Keratinocyte (primary cell): ENCODE measurements at regions not wholly inside any gene's neighbourhood (a gene's known extent, or its start where the extent isn't known, plus 50 kb on each side); places are given as distances from the start of the nearest gene placed in this dataset.

Experiments
- DNase-seq: peaks from one replicate; pipeline ENCODE4 v3.0.0-alpha.2; 2011; ENCODE audit warnings: low read depth, missing footprints, low spot score
- FAIRE-seq: peaks from 2 replicates; lab custom pipeline; 2011; peaks lifted over from hg19 to GRCh38; lab: Jason Lieb, UNC
- H2AFZ ChIP-seq: 2 replicates; pipeline ENCODE4 v1.6.0; 2012; ENCODE audit warnings: low read length, control low read depth, inconsistent platforms; ENCODE audit not compliant: control insufficient read depth
- H3K27ac ChIP-seq: 2 replicates; pipeline ENCODE4 v1.5.1; 2011; ENCODE audit warnings: low read length; ENCODE audit not compliant: control insufficient read depth, insufficient read depth
- H3K27me3 ChIP-seq: 3 replicates; pipeline ENCODE4 v1.6.0; 2011; ENCODE audit warnings: low read length; ENCODE audit not compliant: control insufficient read depth, insufficient read depth; ENCODE audit errors: extremely low read depth
- H3K36me3 ChIP-seq, 2 experiments: 2 replicates in 1 of 2; 3 replicates in 1 of 2; pipeline ENCODE4 v1.5.1; 2011; ENCODE audit warnings: low read length in 2 of 2, mild to moderate bottlenecking in 1 of 2; ENCODE audit not compliant: control insufficient read depth in 2 of 2, insufficient read depth in 2 of 2; ENCODE audit errors: extremely low read depth in 1 of 2
- H3K4me1 ChIP-seq: 3 replicates; pipeline ENCODE4 v1.5.1; 2011; ENCODE audit warnings: low read length; ENCODE audit not compliant: control insufficient read depth, insufficient read depth; ENCODE audit errors: extremely low read depth
- H3K4me2 ChIP-seq: 3 replicates; pipeline ENCODE4 v1.6.0; 2011; ENCODE audit warnings: low read depth, low read length; ENCODE audit not compliant: control insufficient read depth, insufficient read depth; ENCODE audit errors: extremely low read depth
- H3K4me3 ChIP-seq, 3 experiments: fragments of 200-600 bp in 1 of 3; sonication (generic) in 1 of 3; 2 replicates in 2 of 3; 3 replicates in 1 of 3; pipeline ENCODE4 v1.5.1; 2011 to 2016; ENCODE audit warnings: low read length in 3 of 3, mild to moderate bottlenecking in 3 of 3, control low read depth in 2 of 3, inconsistent platforms in 1 of 3, low read depth in 1 of 3, mixed read lengths in 1 of 3, mixed run types in 1 of 3, moderate library complexity in 1 of 3; ENCODE audit not compliant: control insufficient read depth in 2 of 3, insufficient read depth in 2 of 3; ENCODE audit errors: extremely low read depth in 1 of 3
- H3K79me2 ChIP-seq: 2 replicates; pipeline ENCODE4 v1.6.0; 2012; ENCODE audit warnings: low read length; ENCODE audit not compliant: control insufficient read depth, insufficient read depth
- H3K9ac ChIP-seq: 3 replicates; pipeline ENCODE4 v1.6.0; 2011; ENCODE audit warnings: low read length; ENCODE audit not compliant: control insufficient read depth, insufficient read depth; ENCODE audit errors: extremely low read depth
- H3K9me1 ChIP-seq: 3 replicates; pipeline ENCODE4 v1.6.0; 2011; ENCODE audit warnings: low read length; ENCODE audit not compliant: control insufficient read depth, insufficient read depth; ENCODE audit errors: extremely low read depth
- H3K9me3 ChIP-seq: 2 replicates; pipeline ENCODE4 v1.5.1; 2012; ENCODE audit warnings: low read depth, low read length; ENCODE audit not compliant: control insufficient read depth
- H4K20me1 ChIP-seq: 3 replicates; pipeline ENCODE4 v1.6.0; 2011; ENCODE audit warnings: low read length; ENCODE audit not compliant: control insufficient read depth, insufficient read depth; ENCODE audit errors: extremely low read depth
- EZH2 ChIP-seq: IDR thresholded peaks from one replicate; pipeline ENCODE4 v1.6.1; 2012; ENCODE audit warnings: inconsistent platforms, mild to moderate bottlenecking, low read length, moderate library complexity
- dilution Hi-C: fragments of 300-500 bp; cut with MboI; formaldehyde crosslinking; loops from one replicate; pipeline ENCODE4 v1.7.0; 2020; ENCODE audit warnings: low sequenced_read_pairs; ENCODE audit not compliant: extremely low pct_ligation_motif_present
- TF ChIP-seq, protein P1 (sequence below), 3 experiments: IDR thresholded peaks in 1 of 3; conservative IDR thresholded peaks in 1 of 3; optimal IDR thresholded peaks in 1 of 3; 2 replicates in 2 of 3; 3 replicates in 1 of 3; pipeline versions ENCODE3 to v1.5.1; 2011; ENCODE audit warnings: low read length in 3 of 3, mild to moderate bottlenecking in 3 of 3, moderate library complexity in 2 of 3, control low read depth in 1 of 3, inconsistent platforms in 1 of 3; ENCODE audit not compliant: insufficient read depth in 2 of 3; ENCODE audit errors: extremely low read depth in 1 of 3

GRCh38 chr5:3102531-3102930 is 351.1 kb upstream of the IRX2 start:
- Histone ChIP-seq H3K79me2 (no peaks in the 10 kb centered on the region), H3K27ac (no peak overlapping the region), H3K27me3 (no peaks in the 10 kb centered on the region), H4K20me1 (no peaks in the 10 kb centered on the region), H3K9ac (no peak overlapping the region), H3K9me3 (peaks cover 2% of the 10 kb centered on the region), H2AFZ (no peak overlapping the region), H3K9me1 (no peaks in the 10 kb centered on the region), H3K4me3 (no peak overlapping the region), H3K4me2 (no peak overlapping the region), H3K4me1 (no peaks in the 10 kb centered on the region), H3K36me3 (no peaks in the 10 kb centered on the region)
- no peak for TF ChIP-seq EZH2
- TF ChIP-seq, protein P1, sequence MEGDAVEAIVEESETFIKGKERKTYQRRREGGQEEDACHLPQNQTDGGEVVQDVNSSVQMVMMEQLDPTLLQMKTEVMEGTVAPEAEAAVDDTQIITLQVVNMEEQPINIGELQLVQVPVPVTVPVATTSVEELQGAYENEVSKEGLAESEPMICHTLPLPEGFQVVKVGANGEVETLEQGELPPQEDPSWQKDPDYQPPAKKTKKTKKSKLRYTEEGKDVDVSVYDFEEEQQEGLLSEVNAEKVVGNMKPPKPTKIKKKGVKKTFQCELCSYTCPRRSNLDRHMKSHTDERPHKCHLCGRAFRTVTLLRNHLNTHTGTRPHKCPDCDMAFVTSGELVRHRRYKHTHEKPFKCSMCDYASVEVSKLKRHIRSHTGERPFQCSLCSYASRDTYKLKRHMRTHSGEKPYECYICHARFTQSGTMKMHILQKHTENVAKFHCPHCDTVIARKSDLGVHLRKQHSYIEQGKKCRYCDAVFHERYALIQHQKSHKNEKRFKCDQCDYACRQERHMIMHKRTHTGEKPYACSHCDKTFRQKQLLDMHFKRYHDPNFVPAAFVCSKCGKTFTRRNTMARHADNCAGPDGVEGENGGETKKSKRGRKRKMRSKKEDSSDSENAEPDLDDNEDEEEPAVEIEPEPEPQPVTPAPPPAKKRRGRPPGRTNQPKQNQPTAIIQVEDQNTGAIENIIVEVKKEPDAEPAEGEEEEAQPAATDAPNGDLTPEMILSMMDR (optimal IDR thresholded peaks at IDR 0.05 in 1 of 3, IDR thresholded peaks at IDR 0.05 in 1 of 3, conservative IDR thresholded peaks at IDR 0.05 in 1 of 3; ENCODE audit: extremely low read depth in 1 of 3, insufficient read depth in 2 of 3, low read length in 3 of 3) = no peak
- FAIRE-seq (no peak), DNase-seq (no peak)
- dilution Hi-C loops = no loop called here

- Histone ChIP-seq H3K9me3 (peaks cover 2% of the 10 kb centered on the region), H4K20me1 (no peaks in the 10 kb centered on the region), H3K79me2 (no peaks in the 10 kb centered on the region), H3K27ac (no peak overlapping the region), H3K4me3 (no peak overlapping the region), H3K9ac (no peak overlapping the region), H2AFZ (no peak overlapping the region), H3K4me2 (no peak overlapping the region), H3K9me1 (no peaks in the 10 kb centered on the region), H3K27me3 (no peaks in the 10 kb centered on the region), H3K36me3 (no peaks in the 10 kb centered on the region), H3K4me1 (no peaks in the 10 kb centered on the region)
- dilution Hi-C loops = no loop called here
- DNase-seq (no peak), FAIRE-seq (no peak)
- TF ChIP-seq, protein P1 (optimal IDR thresholded peaks at IDR 0.05 in 1 of 3, IDR thresholded peaks at IDR 0.05 in 1 of 3, conservative IDR thresholded peaks at IDR 0.05 in 1 of 3; ENCODE audit: extremely low read depth in 1 of 3, insufficient read depth in 2 of 3, low read length in 3 of 3) = no peak
- TF ChIP-seq EZH2 = no peak
Measured at GRCh38 chr5:3101561-3101960, 350.1 kb upstream of the IRX2 start.
